ENCODE measurements at regions not wholly inside any gene's neighbourhood (a gene's known extent, or its start where the extent isn't known, plus 50 kb on each side); places are given as distances from the start of the nearest gene placed in this dataset.
"Not testable (repeated sequence)": the region's sequence is repeated elsewhere in the genome, so short reads cannot be mapped to it uniquely, and the experiment has no call there.

DNA sequence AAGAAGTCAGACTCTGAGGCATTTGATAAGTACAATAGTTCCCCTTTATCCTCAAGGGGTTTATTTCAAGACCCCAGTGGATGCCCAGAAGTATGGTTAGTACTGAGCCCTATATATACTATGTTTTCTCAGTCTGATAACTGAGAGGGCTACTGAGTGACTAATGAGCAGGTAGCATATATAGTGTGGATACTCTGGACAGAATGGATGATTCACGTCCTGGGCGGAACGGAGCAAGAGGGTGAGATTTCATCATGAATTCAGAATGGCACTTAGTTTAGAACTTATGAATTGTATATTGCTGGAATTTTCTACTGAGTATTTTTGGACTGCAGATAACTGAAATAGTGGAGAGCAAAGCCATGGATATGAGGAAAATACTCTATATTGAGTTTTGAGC is 457.6 kb downstream of the PLK2 start:
- no peak for DNase-seq

DNA sequence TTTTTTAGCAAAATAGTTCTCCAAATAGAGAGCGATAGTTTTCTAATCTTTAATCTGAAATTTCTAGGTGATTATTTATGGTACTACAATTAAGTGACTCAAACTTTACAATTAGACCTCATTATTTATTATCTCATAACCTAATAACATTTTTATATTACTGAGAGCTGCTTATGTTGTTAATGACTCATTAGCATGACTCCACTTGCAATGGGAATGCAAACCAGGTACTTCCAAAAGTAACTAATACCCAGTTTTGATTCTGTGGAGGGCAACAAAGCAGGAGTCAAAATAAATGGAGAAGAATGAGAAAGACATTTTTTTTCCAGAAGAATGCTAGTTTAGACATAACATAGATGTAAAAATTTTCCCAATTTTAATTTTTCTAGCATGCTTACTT is 466.0 kb downstream of the PLK2 start:
- DNase-seq: no peak

DNA sequence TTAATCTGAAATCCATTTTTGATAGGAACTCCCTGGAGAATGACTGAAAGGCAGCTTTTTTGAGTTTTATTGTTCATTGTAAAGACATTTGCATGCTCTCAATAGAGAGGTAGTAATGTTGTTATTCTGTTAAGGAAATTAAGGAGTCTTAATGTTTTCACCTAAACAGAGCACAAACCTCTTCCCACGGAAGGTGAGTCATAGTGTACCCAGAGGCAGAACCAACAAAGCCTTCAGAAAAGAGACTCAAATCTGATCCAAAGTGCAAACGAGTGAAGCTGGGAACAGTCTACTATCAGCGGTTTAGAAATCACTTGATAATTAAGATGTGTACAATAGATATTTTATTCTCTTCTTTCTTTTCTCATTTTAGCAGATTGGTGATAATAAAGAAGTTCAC is 470.5 kb downstream of the PLK2 start:
- no peak for DNase-seq

DNA sequence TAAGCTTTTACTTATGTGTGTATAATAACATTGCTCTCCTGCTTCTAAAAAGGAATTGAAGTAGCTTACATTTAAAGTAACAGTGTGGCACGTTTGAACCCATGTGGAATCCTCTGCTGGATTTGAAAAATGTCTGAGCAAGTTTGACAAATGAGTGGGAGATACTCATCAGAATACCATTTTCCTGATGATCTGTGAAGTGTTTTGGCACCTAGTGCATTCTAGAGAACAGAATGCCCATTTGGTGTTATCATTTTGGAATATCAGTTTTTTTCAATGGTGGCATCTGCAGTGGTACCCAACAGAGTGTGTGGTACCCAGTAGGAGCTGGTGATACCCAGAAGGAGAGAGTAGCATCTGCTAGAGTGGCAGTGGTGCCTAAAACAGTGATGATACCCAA is 471.1 kb downstream of the PLK2 start:
- DNase-seq: no peak

DNA sequence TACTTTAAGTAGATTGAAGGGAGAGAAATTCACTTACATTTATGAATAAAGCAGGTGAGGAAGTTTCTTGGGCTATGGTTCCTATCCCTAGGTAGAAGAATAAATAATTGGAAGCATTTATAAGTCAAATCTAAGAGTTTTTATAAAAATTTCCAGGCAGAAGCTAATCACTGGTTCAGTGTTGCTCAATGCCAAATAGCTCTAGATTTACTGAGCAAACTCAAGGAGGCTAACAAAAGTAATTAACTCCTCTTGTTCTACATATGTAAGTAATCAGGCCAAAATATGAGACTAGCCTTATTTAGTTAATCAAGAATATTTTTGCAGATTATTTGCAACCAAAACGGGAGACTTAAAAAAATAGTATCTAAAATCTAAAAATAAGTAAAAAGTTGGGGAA is 472.3 kb downstream of the PLK2 start:
- DNase-seq: no peak

DNA sequence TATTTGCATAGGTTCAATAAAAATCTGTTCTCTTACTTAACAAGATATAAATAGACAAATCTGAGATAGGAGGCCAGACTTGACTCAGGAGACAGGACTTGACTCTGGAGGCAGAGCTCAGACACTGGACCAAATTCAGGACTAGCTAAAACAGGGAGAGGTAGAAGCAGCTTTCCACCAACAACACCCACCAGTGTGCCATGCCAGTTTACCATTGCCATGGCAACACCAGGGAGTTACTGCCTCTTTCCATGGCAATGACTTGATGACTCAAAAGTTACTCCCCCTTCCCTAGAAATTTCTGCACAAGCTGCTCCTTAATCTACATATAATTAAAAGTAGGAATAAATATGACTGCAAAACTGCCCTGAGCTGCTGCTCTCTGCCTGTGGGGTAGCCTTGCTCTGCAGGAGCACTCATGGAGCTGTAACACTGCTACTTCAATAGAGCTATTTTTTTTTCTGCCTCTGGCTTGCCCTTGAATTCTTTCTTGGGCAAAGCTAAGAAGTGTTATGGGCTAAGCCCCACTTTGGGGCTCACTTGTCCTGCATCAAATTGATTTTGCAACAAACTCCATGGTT is 473.0 kb downstream of the PLK2 start:
- no peak for DNase-seq

DNA sequence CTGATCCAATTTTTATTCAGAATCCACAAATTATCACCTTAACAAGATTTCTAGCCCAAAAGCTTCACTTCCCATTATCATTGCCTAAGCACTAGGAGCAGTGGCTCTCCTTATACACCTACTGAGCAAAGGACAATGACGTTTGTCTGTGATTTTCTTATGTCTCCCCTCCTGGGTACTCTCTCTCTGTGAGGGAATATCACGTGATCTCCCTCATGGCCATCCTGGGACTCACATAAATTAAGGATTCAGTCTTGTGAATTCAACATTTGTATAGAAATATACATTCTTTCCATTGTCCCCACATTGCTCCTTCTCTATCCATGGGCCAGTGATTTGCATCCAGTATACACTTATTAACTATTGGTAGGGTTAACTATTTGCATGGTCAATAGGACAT is 476.5 kb downstream of the PLK2 start:
- no peak for DNase-seq

DNA sequence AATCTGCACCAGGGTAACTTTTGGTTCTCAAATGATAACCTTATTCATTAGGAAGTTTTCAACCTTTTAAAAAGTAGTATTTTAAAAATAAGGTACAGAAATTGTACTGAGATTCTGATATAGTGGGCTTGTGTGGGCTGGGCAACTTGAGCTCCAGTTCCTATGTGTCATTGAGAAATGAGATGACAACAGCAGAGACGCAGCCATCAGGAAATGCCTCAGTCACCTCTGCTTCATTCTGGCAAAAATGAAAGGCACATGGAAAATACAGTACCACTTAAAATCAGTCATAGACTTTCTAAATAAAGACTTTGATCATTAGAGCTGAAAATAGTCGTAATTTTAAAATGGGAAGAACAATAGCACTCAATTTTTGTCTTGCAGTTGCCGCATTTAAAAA is 480.2 kb downstream of the PLK2 start:
- no peak for DNase-seq

DNA sequence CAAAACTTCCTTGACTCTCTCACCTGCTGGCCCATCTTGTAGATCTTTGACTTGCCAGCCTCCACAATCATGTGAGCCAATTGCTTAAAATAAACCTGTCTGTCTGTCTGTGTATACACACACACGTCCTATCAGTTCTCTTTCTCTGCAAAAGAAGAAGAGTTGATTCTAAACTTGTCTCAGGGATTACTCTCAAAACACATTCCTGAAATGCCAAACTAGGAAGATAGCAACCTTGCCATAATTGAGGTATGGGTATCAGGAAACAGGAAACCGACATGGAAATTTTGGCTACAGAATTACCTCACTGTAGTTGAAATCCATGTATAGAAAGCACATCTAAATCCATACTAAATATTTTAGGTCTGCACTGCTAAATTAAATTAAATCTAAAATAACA is 483.4 kb downstream of the PLK2 start:
- DNase-seq: no peak

DNA sequence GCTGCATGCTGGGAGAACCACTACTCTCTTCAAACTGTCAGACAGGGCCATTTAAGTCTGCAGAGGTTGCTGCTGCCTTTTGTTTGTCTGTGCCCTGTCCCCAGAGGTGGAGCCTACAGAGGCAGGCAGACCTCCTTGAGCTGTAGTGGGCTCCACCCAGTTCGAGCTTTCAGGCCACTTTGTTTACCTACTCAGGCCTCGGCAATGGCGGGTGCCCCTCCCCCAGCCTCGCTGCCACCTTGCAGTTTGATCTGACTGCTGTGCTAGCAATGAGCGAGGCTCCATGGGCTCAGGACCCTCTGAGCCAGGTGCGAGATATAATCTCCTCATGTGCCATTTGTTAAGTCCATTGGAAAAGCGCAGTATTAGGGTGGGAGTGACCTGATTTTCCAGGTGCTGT is 487.8 kb downstream of the PLK2 start:
- not testable (repeated sequence) for DNase-seq

DNA sequence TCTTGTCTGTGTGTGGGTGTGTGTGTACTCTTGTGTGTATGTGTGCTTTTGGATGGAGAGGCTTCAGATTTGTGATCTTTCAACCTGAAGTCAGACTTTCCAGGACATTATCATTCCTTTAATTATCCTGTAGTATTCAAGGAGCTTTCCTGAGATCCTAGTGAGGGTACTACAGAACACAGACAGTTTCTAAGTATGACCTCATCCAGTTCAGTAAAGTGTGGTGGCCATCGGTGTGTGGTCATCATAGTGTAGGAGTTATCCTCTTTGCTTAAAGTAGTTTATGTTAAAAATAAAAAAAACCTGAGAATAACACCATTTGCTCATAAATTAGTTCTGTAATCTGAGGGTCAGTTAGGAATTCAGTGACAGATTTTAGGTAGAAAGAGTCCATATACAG is 478.0 kb upstream of the ACTBL2 start:
- DNase-seq: no peak

DNA sequence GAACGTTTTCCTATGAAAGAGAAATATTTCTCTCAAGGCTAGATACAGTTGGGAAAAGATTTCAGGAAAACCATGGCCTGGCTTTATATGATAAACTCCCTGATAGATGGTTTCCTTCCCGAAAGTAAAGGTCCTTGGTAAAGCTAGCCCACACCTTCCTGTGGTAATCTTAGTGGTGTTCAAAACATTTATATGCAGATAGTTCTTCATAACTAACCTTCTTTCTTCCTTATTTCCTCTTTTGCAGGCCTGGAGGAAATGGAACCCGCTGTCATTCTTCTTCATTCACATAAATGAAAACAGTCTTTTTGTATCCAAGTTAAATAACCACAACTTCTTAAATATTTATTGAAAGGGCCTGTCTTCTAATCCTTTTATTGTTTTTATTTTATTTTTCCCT is 474.0 kb upstream of the ACTBL2 start:
- DNase-seq: no peak

DNA sequence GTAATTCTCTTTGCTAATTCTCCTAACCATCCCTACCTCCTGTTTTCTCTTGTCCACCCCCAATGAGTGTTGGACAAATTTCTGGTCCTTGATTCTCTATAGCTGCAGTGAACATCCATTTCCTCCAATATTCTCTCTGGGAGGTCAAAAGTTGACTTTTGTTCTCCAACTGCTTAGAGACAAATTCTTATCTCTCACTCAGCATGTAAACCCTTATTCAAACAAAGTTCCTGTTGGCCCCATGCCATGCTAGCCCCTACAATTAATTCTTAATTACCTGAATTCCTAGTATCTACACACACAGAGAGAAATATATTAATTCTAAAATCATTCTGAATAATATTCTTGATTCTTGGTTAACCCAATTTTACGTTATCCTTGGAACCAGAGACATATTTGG is 472.9 kb upstream of the ACTBL2 start:
- no peak for DNase-seq

DNA sequence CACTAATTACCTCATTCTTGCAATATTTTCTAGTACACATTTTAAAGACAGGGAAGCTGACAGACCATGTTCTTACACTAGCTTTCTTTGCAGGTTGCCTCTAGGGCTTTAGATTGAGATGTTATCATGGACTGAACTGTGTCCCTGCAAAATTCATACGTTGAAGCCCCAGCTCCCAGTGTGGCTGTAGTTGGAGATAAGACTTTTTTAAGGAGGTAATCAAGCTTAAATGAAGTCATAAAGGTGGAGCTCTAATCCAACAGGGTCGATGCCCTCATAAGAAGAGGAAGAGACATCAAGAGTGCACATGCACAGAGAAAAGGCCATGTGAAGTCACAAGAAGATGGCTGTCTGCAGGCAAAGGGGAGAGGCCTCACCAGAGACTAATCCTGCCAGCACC is 471.2 kb upstream of the ACTBL2 start:
- DNase-seq: no peak

DNA sequence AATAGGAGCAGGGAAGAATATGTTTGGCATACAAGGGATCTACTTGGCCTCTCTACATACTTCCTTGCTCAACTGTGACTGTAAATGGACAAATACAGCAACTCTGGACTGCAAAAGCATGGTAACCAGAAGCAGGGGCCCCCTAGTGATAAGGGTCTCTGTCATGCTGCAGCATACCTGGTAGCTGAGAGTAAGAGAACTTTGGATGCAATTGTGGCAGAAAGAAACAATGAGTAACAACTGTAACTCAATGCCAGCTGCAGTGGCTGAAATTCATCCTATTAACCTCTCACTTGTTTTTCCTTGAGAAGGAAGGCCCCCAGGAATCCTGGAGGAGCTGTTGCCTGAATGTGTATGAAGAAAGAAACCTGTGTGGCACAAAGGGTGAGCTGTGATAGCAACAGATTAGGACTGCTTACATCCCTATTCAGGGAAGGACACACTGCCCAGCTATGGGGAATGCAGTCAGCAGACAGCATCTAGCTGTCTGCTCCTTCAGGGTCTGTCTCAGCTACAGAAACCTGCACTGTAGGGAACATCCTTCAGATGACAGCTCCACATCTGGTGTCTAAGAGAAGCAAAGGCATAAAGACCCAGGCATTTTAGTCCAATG is 468.1 kb upstream of the ACTBL2 start:
- no peak for DNase-seq

DNA sequence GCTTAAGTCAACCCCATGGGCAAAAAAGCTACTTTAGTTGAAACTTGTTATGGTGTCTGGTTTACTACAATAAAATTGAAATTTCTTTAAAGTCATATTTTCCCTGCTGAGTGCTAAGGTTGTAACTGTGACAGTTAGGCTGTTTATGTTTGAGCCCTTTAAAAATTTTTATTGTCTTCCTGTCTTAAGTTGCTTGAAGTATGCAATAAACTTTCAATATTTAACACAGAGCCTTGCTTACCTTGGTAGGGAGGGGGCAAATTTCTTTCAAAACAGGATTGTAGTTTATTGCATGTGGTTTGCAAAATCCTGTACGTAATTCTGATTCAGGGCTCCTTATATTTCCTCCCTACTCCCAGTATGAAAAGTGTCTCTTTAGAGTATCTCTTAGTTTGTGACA is 465.5 kb upstream of the ACTBL2 start:
- no peak for DNase-seq

DNA sequence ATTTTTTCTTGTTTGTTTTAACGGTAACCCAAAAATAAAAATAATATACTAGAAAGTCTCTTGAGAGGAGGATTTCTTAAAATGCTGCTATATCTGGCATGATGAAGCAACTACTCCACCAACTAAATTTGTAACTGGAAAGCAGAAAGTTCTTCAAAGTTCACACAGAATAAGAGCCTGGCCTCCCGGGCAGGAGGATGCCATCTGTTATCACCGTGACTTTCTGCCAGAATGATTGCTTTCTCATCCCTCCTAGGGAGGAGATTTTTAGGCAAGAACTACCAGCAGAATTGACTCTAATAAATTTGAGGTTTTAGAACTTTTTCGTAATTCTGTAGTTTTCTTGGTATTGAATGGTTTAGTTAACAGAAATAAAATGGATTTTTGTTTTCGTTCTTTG is 464.6 kb upstream of the ACTBL2 start:
- no peak for DNase-seq

DNA sequence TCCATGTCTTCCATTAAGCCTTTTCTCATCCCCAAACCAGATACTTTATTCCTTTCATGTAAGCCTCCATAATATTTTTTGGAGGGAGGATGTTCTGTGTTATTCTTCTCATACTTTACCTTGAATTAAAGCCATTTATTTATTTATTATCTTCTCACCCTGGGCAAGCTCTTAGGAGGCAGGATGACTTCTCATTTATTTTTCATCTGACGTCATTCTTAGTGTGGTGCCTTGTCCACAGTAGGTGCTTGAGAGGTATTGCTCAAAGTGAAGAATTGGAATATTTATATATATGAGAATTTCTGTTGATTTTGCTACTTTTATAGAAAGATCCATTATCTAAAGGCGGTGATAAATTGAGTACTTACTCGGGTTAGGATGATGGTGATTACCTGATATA is 458.3 kb upstream of the ACTBL2 start:
- no peak for DNase-seq

DNA sequence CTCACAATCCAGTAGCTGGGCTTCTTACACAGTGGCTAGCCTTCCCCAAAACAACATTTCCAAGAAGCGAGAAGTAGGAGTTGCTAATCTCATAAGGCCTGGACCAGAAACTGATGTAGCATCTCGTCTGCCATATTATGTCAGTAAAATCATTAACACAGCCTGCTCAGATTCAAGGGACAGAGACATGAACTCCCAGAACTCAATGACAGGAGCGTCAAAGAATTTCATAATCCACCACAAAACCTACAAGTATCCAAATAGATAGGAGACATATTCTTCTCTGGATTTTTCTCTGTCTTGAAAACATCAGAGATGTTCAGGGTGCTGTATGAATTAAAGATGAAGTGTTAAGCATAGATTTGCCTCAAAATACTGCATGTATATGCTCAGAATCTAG is 457.6 kb upstream of the ACTBL2 start:
- no peak for DNase-seq

DNA sequence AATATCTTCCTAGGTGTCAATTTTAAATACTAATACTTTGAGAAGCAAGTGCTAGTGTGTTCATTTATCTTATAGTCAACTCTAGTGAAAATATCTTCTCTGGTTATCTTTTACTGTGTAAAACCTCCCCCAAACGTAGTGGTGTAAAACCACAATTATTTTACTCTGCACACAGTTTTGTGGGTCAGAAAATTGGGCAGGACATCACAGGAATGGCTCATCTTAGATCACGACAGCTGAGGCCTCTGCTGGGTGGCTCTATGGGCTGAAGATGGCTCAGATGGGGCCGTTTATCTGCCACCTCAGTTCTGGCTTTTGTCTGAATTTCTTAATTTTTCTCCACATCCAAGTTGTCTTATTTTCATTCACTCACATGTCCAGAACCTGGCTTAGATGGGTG is 457.2 kb upstream of the ACTBL2 start:
- no peak for DNase-seq

DNA sequence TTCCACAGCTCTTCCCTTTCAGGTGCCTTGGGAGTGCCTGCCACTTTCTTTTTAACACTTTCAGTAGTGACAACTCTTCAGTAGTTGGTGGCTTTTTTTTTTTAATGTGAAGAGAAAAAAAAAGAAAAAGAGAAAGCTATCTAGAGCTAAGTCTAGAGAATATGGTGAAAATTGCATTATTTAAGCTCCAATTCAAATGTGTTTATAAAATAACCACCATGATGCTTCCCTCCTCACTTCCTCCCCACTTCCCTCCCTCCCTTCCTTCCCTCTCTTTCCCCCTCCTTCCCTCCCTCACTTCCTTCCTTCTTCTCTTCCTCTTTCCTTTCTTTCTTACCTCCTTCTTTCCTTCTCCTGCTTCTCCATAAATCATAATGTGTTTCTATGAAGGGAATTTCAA is 456.7 kb upstream of the ACTBL2 start:
- DNase-seq: no peak

DNA sequence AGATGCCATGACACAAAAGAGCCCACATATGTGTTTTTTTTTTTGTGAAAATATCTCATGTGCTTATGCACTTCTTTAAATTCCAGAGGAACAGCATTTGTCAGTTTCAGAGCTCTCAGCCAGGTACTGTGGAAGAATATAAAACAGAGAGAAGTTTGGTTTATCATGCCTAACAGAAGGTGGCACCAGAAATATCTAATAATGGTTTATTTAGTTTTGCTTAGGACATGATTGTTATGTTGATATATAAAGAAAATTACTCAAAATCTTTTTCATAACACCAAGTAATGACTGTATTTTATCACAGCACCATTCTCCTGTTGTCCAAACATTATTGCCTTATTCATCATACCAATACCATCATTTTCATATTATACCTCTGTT is 455.6 kb upstream of the ACTBL2 start:
- DNase-seq: no peak

DNA sequence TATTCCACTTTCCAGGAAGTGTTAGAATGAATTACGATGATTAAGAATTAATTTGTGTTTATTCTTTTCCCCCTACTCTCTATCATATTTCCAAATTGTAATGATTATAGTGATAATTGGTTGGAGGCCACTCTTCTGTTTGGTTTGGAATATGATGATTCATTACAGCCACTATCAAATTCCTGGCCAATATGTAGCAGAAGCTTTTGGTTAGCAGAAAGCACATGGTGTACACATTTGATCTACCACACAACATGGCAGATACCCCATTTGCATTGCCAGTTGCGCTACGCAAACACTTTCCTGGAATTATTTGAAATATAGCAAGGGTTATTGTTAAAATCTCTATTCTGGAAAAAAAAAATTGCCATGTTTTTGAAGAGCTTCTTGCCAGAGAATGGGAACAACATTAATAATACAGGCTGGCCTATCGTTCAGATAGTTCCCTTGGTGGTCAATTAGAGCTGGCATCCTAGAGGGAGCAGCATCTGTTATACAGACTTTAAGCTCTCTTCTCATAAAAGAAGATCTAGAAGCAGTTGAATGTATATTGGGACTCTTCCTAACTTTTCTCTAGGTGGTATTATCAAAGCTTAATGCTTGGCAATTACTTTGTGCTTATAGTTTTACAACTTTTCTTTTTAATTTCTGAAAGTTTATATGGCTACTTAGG is 455.0 kb upstream of the ACTBL2 start:
- DNase-seq: no peak

DNA sequence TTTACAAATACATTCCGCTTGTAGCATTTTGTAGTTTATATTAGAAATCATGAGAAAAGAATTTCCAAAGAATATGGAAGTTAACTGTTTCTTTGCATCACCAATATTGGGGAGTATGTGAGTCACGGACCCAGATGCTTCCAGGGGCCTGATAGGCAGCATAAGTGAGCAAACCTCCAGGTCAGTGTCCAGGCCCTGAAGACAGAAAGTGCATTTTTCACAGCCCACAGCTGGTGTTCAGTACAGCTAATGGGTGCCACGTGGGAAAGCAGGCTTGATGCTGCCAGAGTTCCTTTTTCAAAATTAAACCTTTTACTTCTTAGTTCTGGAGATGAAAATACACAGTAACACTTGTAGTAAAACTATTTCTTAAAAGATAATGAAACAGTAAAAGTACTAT is 454.4 kb upstream of the ACTBL2 start:
- no peak for DNase-seq

DNA sequence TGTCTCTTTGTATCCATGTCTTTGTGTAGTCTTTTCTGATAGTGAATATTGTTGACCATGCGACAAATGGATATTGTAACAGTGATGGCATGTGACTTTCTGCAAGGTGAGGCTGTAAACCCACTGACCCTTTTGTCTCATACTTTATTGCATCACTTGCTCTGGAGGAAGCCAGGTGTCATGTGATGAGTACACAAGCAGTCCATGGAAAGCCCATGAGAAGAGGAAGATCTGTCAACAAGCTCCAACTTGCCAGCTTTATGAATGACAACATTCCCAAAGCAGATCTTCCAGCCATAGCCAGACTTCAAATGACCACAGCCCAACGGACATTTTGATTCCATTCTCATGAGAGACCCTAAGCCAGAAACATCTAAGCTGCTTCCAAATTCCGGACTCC is 450.1 kb upstream of the ACTBL2 start:
- DNase-seq: no peak
